Neutrophil (primary cell): ENCODE measurements at regions not wholly inside any gene's neighbourhood (a gene's known extent, or its start where the extent isn't known, plus 50 kb on each side); places are given as distances from the start of the nearest gene placed in this dataset.

Source experiments
- H3K27ac ChIP-seq: fragments of 200-600 bp; sonication (generic); 2 replicates; pipeline ENCODE4 v1.5.1; 2016; ENCODE audit warnings: mild to moderate bottlenecking, moderate library complexity
- H3K27me3 ChIP-seq: fragments of 200-600 bp; sonication (generic); 2 replicates; pipeline ENCODE4 v1.6.0; 2016; ENCODE audit warnings: mild to moderate bottlenecking
- H3K36me3 ChIP-seq: fragments of 200-600 bp; sonication (generic); 2 replicates; pipeline ENCODE4 v1.5.1; 2017
- H3K4me1 ChIP-seq, 2 experiments: fragments of 200-600 bp in 1 of 2; sonication (generic) in 1 of 2; 1 replicate in 1 of 2; 2 replicates in 1 of 2; pipeline versions ENCODE4 v1.5.1 to v1.6.1; 2013 to 2016; ENCODE audit warnings: low read depth in 1 of 2, low read length in 1 of 2, mild to moderate bottlenecking in 1 of 2, moderate library complexity in 1 of 2; ENCODE audit not compliant: control insufficient read depth in 1 of 2, insufficient read depth in 1 of 2
- H3K4me3 ChIP-seq, 2 experiments: fragments of 200-600 bp in 1 of 2; sonication (generic) in 1 of 2; 1 replicate in 1 of 2; 2 replicates in 1 of 2; pipeline ENCODE4 v1.5.1; 2013 to 2016; ENCODE audit warnings: low read depth in 1 of 2, low read length in 1 of 2, mild to moderate bottlenecking in 1 of 2, moderate library complexity in 1 of 2
- H3K9me3 ChIP-seq: fragments of 200-600 bp; sonication (generic); 2 replicates; pipeline ENCODE4 v1.5.1; 2016
- TF ChIP-seq, protein P1 (sequence below): fragments of 200-600 bp; sonication (generic); IDR thresholded peaks from 2 replicates; pipeline ENCODE4 v1.5.1; 2016; ENCODE audit warnings: antibody characterized with exemption

DNA sequence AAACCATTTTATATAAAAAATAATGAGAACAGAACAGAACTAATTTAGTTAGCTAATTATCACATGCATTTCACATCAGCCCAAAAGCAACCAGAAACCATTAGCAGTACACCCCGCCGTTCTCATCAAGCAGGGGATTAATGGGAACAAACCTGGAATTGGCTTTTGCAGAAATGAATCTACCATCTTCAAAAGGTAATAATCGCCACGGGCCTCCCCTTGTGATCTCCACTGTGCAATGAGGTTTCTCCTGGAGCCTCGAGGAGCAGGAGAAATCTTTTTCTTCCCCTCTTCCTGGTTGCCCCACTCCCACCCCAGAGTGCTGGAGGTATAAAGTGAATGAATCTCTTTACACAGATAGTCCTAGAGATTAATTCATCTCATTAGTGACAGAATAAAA is 1003.5 kb downstream of the AGBL1 start:
- TF ChIP-seq, protein P1, sequence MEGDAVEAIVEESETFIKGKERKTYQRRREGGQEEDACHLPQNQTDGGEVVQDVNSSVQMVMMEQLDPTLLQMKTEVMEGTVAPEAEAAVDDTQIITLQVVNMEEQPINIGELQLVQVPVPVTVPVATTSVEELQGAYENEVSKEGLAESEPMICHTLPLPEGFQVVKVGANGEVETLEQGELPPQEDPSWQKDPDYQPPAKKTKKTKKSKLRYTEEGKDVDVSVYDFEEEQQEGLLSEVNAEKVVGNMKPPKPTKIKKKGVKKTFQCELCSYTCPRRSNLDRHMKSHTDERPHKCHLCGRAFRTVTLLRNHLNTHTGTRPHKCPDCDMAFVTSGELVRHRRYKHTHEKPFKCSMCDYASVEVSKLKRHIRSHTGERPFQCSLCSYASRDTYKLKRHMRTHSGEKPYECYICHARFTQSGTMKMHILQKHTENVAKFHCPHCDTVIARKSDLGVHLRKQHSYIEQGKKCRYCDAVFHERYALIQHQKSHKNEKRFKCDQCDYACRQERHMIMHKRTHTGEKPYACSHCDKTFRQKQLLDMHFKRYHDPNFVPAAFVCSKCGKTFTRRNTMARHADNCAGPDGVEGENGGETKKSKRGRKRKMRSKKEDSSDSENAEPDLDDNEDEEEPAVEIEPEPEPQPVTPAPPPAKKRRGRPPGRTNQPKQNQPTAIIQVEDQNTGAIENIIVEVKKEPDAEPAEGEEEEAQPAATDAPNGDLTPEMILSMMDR: no peak
- H3K36me3 ChIP-seq: no peaks in the 10 kb centered on the region
- H3K4me3 ChIP-seq: no peak overlapping the region
- no peak overlapping the region for H3K27ac ChIP-seq
- no peaks in the 10 kb centered on the region for H3K27me3 ChIP-seq
- no peaks in the 10 kb centered on the region for H3K9me3 ChIP-seq
- no peaks in the 10 kb centered on the region for H3K4me1 ChIP-seq

DNA sequence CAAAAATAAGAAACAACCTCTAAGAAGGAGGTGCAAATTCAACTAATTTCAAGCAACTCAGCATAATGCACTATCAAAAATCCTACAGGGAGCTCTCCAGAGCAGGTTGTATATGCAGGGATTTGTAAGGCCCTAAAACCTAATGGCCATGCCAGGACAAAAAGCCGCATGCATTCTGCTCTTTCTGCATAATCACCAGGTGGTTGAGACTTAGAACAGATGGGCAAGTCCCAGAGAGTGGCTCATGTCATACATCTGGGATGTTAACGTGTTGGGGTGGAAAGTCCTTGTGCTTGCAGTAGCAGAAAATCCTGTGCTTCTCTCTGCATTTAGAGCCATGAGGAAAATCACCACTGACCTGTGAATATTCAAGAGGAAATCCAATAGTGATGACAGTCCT is 1002.9 kb downstream of the AGBL1 start:
- TF ChIP-seq, protein P1: no peak

DNA sequence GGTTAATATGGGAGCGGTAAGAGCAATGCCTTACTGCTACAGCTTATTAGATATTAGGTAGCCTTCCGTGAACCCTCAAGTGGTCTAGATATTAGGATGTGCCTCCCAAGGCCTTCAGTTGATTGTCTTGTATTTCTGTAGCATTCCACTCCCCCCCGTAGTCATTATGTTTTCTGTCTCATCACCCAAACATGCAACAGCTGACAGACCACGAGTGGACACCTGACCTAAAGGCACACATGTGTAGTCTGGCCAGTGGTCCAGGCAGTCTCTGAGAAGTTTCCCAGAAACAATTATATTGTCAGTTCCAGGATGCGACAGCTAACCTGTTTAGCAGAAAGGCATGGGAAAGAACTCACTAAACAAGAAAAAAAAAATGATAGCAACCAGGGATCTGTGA is 1000.9 kb downstream of the AGBL1 start:
- Histone ChIP-seq H3K27me3 (no peaks in the 10 kb centered on the region), H3K36me3 (no peaks in the 10 kb centered on the region), H3K27ac (no peak overlapping the region), H3K4me3 (no peak overlapping the region), H3K9me3 (no peaks in the 10 kb centered on the region), H3K4me1 (no peaks in the 10 kb centered on the region)
- TF ChIP-seq, protein P1: no peak

More for the DNA sequence above, 1002.9 kb downstream of the AGBL1 start:
- H3K27me3 ChIP-seq: no peaks in the 10 kb centered on the region
- no peaks in the 10 kb centered on the region for H3K36me3 ChIP-seq
- H3K4me1 ChIP-seq: no peaks in the 10 kb centered on the region
- no peaks in the 10 kb centered on the region for H3K9me3 ChIP-seq
- H3K27ac ChIP-seq: no peak overlapping the region
- H3K4me3 ChIP-seq: no peak overlapping the region
